ENCODE measurements at regions not wholly inside any gene's neighbourhood (a gene's known extent, or its start where the extent isn't known, plus 50 kb on each side); places are given as distances from the start of the nearest gene placed in this dataset.

DNA sequence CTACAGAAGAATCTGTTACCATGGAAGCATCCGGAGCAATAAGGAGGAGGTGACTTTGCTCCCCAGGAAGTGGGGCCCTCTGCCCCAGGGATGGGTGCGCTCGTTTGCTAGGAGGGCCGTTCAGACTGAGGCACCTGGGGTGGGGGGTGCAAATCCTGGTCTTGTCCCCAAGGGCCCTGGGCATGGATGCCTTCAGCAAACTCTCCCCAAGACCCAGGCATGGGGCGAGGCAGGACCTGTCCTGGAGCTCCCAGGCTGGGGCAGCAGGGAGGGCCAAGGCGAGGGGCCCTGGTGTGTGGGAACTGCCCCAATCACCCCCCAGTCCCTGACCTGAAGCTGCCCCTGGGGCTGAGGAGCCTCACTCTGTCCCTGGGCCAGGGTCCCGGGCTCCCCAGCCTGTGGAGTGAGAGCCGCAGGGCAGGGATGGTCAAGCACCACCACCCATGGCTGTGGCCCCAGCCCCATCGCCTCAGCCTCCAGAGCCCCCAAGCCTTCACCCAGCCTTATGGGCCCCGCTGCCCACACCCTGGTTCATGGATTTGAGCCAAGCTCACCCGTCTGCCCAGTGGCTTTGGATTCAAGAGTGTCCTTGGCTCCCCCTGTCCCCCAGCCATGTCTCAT is 240.6 kb upstream of the SGCG start:
- Histone ChIP-seq H3K4me2 (ENCODE audit: insufficient read depth, low read length) (no peak overlapping the region), H3K27ac (ENCODE audit: insufficient read depth, low read depth, low read length) (no peak overlapping the region), H3K27me3 (ENCODE audit: control insufficient read depth in 2 of 2, insufficient read depth in 2 of 2, low read length in 2 of 2) (no peaks in the 10 kb centered on the region), H3K9me3 (replicated peaks; ENCODE audit: control insufficient read depth, insufficient read depth, low read length) (no peaks in the 10 kb centered on the region), H3K4me1 (ENCODE audit: control insufficient read depth, extremely low read depth, insufficient read depth, low read length) (no peaks in the 10 kb centered on the region), H3K36me3 (ENCODE audit: control insufficient read depth in 2 of 2, extremely low read depth in 1 of 2, insufficient read depth in 2 of 2, low read length in 2 of 2) (no peaks in the 10 kb centered on the region), H3K4me3 (replicated peaks in 1 of 3; ENCODE audit: insufficient read depth in 1 of 3, low read depth in 1 of 3, low read length in 3 of 3) (no peak overlapping the region), H3K79me2 (ENCODE audit: control insufficient read depth, insufficient read depth, low read length) (no peaks in the 10 kb centered on the region), H3K9me1 (replicated peaks; ENCODE audit: control insufficient read depth, extremely low read depth, insufficient read depth, low read length) (no peaks in the 10 kb centered on the region), H2AFZ (ENCODE audit: low read depth, low read length) (no peak overlapping the region), H3K9ac (replicated peaks; ENCODE audit: extremely low read depth, insufficient read depth, low read length) (no peak overlapping the region), H4K20me1 (replicated peaks; ENCODE audit: control insufficient read depth, extremely low read depth, insufficient read depth, low read length) (no peaks in the 10 kb centered on the region)
- no peak for FAIRE-seq
- ChIA-PET POLR2A (no interaction called here), CTCF (no interaction called here)
- DNase-seq (ENCODE audit: low read depth, low spot score), result no peak
- BruUV-seq (replicated peaks), result no TSS peak
- no peak for TF ChIP-seq POLR2AphosphoS5 (IDR thresholded peaks at IDR 0.05; ENCODE audit: insufficient read depth, low read depth, low read length)
- TF ChIP-seq GATA2 (IDR thresholded peaks at IDR 0.05; ENCODE audit: insufficient read depth, insufficient read length, low read depth, low read length), result no peak
- no peak for TF ChIP-seq MYC (IDR thresholded peaks at IDR 0.05; ENCODE audit: low read depth, low read length)
- TF ChIP-seq, protein P1, sequence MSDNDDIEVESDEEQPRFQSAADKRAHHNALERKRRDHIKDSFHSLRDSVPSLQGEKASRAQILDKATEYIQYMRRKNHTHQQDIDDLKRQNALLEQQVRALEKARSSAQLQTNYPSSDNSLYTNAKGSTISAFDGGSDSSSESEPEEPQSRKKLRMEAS (IDR thresholded peaks at IDR 0.05; ENCODE audit: insufficient read depth, insufficient read length), result no peak
- no peak for TF ChIP-seq EZH2 (IDR thresholded peaks at IDR 0.05; ENCODE audit: borderline replicate concordance, low read depth, low read length, severe bottlenecking)
- no peak for TF ChIP-seq JUN (IDR thresholded peaks at IDR 0.05; ENCODE audit: borderline replicate concordance, insufficient read depth, insufficient read length, low read depth)
- no peak for TF ChIP-seq POLR2A (IDR thresholded peaks at IDR 0.05; ENCODE audit: low read depth, low read length)
- TF ChIP-seq FOS (IDR thresholded peaks at IDR 0.05; ENCODE audit: borderline replicate concordance, insufficient read depth, low read length), result no peak
- TF ChIP-seq, protein P2, sequence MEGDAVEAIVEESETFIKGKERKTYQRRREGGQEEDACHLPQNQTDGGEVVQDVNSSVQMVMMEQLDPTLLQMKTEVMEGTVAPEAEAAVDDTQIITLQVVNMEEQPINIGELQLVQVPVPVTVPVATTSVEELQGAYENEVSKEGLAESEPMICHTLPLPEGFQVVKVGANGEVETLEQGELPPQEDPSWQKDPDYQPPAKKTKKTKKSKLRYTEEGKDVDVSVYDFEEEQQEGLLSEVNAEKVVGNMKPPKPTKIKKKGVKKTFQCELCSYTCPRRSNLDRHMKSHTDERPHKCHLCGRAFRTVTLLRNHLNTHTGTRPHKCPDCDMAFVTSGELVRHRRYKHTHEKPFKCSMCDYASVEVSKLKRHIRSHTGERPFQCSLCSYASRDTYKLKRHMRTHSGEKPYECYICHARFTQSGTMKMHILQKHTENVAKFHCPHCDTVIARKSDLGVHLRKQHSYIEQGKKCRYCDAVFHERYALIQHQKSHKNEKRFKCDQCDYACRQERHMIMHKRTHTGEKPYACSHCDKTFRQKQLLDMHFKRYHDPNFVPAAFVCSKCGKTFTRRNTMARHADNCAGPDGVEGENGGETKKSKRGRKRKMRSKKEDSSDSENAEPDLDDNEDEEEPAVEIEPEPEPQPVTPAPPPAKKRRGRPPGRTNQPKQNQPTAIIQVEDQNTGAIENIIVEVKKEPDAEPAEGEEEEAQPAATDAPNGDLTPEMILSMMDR (IDR thresholded peaks at IDR 0.05; ENCODE audit: extremely low read depth in 1 of 2, insufficient read depth in 1 of 2, low read depth in 1 of 2, low read length in 2 of 2), result no peak
- intact Hi-C loops (cut with micrococcal nuclease) (loop anchor here (10.0 kb wide), 1 partner anchor 1425 kb away; no protein-coding TSS in a partner anchor), dilution Hi-C loops (cut with MboI; ENCODE audit: extremely low pct_ligation_motif_present, low sequenced_read_pairs) (no loop called here)

Measured in endothelial cell of umbilical vein (primary cell).